ENCODE measurements at regions not wholly inside any gene's neighbourhood (a gene's known extent, or its start where the extent isn't known, plus 50 kb on each side); places are given as distances from the start of the nearest gene placed in this dataset.

DNA sequence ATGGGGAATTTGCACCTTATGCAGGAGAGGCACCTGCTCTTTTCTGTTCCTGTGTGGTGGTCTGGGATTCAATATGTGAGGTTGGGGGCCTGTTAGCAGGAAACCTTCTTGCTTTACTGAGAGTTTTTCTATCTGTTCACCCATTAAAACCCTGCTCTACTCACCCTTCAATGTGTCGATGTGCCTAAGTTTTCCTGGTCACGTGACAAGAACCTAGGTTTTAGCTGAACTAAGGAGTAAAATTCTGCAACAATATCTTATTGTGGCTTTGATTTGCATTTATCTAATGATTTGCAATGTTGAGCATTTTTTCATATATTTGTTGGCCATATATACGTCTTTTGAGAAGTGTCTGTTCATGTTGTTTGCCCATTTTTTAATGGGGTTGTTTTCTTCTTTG, 979.9 kb downstream of the HACE1 start:
- no peak overlapping the region for H3K4me3 ChIP-seq
- H3K36me3 ChIP-seq: no peaks in the 10 kb centered on the region
- ATAC-seq (no peak), DNase-seq (no peak)
- intact Hi-C loops (cut with DNase I): no loop called here
- 62% methylated on average over 3 of the region's 3 CpGs for WGBS (ENCODE audit: insufficient coverage, low coverage, low lambda C conversion rate, missing lambda C conversion rate)
- no peaks in the 10 kb centered on the region for H3K27me3 ChIP-seq
- no peaks in the 10 kb centered on the region for H3K4me1 ChIP-seq
- no peak for TF ChIP-seq POLR2A (IDR thresholded peaks at IDR 0.05)
- TF ChIP-seq, protein P1, sequence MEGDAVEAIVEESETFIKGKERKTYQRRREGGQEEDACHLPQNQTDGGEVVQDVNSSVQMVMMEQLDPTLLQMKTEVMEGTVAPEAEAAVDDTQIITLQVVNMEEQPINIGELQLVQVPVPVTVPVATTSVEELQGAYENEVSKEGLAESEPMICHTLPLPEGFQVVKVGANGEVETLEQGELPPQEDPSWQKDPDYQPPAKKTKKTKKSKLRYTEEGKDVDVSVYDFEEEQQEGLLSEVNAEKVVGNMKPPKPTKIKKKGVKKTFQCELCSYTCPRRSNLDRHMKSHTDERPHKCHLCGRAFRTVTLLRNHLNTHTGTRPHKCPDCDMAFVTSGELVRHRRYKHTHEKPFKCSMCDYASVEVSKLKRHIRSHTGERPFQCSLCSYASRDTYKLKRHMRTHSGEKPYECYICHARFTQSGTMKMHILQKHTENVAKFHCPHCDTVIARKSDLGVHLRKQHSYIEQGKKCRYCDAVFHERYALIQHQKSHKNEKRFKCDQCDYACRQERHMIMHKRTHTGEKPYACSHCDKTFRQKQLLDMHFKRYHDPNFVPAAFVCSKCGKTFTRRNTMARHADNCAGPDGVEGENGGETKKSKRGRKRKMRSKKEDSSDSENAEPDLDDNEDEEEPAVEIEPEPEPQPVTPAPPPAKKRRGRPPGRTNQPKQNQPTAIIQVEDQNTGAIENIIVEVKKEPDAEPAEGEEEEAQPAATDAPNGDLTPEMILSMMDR (IDR thresholded peaks at IDR 0.05): no peak
- no peak overlapping the region for H3K27ac ChIP-seq
- no peaks in the 10 kb centered on the region for H3K9me3 ChIP-seq

DNA sequence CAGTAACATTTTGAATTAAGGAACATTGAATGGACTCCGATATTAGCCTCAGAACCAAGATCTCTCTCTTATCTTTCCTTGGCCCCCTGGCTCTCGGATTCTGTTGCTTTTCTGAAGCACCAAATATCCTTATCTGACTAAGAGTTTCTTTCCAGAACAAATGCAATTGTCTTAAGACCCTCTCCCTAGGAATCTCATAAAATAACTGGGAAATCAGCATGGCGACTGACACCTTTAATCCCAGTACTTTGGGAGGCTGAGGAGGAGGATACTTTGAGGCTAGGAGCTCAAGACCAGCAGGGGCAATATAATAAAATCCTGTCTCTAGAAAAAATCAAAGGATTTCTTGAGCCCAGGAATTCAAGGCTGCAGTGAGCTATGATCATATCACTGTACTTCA, 984.5 kb downstream of the HACE1 start:
- Histone ChIP-seq H3K4me3 (no peak overlapping the region), H3K9me3 (no peaks in the 10 kb centered on the region), H3K4me1 (no peaks in the 10 kb centered on the region), H3K27ac (no peak overlapping the region), H3K36me3 (no peaks in the 10 kb centered on the region), H3K27me3 (no peaks in the 10 kb centered on the region)
- intact Hi-C loops (cut with DNase I): no loop called here
- ATAC-seq: no peak
- WGBS (ENCODE audit: insufficient coverage, low coverage, low lambda C conversion rate, missing lambda C conversion rate): 43% methylated on average over 3 of the region's 3 CpGs
- TF ChIP-seq, protein P1 (IDR thresholded peaks at IDR 0.05): no peak
- no peak for TF ChIP-seq POLR2A (IDR thresholded peaks at IDR 0.05)
- DNase-seq: no peak

DNA sequence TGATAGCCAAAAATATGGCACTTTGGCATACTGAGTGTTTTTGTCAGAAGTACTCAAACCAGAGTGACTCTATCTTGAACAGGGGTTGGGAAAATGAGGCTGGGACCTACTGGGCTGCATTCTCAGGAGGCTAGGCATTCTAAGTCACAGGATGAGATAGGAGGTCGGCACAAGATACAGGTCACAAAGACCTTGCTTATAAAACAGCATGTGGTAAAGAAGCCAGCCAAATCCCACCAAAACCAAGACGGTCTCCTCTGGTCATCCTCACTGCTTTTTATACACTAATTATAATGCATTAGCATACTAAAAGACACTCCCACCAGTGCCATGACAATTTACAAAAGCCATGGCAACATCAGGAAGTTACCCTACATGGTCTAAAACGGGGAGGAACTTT, 985.1 kb downstream of the HACE1 start:
- Histone ChIP-seq H3K9me3 (no peaks in the 10 kb centered on the region), H3K4me1 (no peaks in the 10 kb centered on the region), H3K4me3 (no peak overlapping the region), H3K36me3 (no peaks in the 10 kb centered on the region), H3K27ac (no peak overlapping the region), H3K27me3 (no peaks in the 10 kb centered on the region)
- ATAC-seq (no peak), DNase-seq (no peak)
- WGBS (ENCODE audit: insufficient coverage, low coverage, low lambda C conversion rate, missing lambda C conversion rate): 26% methylated on average over 3 of the region's 3 CpGs
- TF ChIP-seq POLR2A (IDR thresholded peaks at IDR 0.05): no peak
- TF ChIP-seq, protein P1 (IDR thresholded peaks at IDR 0.05): no peak
- intact Hi-C loops (cut with DNase I): no loop called here

DNA sequence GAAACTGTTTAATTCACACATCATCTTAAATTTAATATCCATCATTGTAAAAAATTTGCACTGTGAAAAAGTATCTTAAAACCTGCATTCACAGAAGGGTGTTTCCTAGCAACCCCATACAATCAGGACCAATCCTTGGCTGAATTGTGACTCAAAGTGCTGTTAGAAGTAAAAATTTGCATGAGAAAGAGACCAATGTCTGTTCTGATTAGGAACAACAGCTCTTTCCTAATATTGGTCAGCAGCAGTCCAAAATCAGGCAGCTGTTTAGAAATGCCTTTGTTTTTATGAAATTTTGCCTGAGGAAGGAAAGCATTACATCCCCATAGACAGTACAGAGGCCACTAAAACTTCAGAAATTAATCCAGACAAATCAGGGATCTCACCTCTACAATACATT, 987.0 kb downstream of the HACE1 start:
- Histone ChIP-seq H3K27me3 (no peaks in the 10 kb centered on the region), H3K4me3 (no peak overlapping the region), H3K36me3 (no peaks in the 10 kb centered on the region), H3K27ac (no peak overlapping the region), H3K4me1 (no peaks in the 10 kb centered on the region), H3K9me3 (no peaks in the 10 kb centered on the region)
- TF ChIP-seq, protein P1 (IDR thresholded peaks at IDR 0.05): no peak
- TF ChIP-seq POLR2A (IDR thresholded peaks at IDR 0.05): no peak
- ATAC-seq: no peak
- DNase-seq: no peak
- intact Hi-C loops (cut with DNase I): no loop called here

DNA sequence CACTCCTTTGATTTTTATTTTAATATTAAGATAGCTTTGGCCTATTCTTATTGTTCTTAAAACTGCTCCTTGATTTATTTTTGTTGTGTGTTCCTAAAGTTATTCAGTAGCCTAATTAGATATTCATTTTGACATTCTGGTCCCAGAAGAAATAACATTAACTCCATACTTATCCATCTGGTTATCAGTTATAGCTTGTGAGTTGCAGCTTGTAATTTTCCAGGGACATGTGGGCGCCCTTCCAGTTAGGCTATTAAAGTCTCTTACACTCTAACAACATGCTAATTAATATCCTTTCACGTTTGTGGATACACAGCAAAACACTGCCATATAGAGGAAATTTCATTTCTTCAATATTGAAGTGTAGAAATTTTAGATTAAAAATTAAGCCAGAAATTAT, 987.5 kb downstream of the HACE1 start:
- WGBS (ENCODE audit: insufficient coverage, low coverage, low lambda C conversion rate, missing lambda C conversion rate): 37% methylated on average over 2 of the region's 2 CpGs
- no peak for ATAC-seq
- intact Hi-C loops (cut with DNase I): no loop called here

More for the DNA sequence above, 987.5 kb downstream of the HACE1 start:
- no peaks in the 10 kb centered on the region for H3K4me1 ChIP-seq
- H3K9me3 ChIP-seq: no peaks in the 10 kb centered on the region
- H3K4me3 ChIP-seq: no peak overlapping the region
- DNase-seq: no peak
- TF ChIP-seq, protein P1 (IDR thresholded peaks at IDR 0.05): no peak
- TF ChIP-seq POLR2A (IDR thresholded peaks at IDR 0.05): no peak
- no peak overlapping the region for H3K27ac ChIP-seq
- H3K36me3 ChIP-seq: no peaks in the 10 kb centered on the region
- no peaks in the 10 kb centered on the region for H3K27me3 ChIP-seq
